HG02840 (cell line): ENCODE measurements at regions not wholly inside any gene's neighbourhood (a gene's known extent, or its start where the extent isn't known, plus 50 kb on each side); places are given as distances from the start of the nearest gene placed in this dataset.
"Not testable (repeated sequence)": the region's sequence is repeated elsewhere in the genome, so short reads cannot be mapped to it uniquely, and the experiment has no call there.

Experiments
- ATAC-seq: cut with Tn5 transposase; IDR thresholded peaks from one replicate; pipeline ENCODE4 v1.9.1; 2021; ENCODE audit warnings: mild to moderate bottlenecking, moderate library complexity, moderate number of reproducible peaks; ENCODE audit not compliant: unreplicated experiment, low FRiP score

GRCh38 chr3:124043023-124043422, 51.1 kb upstream of the ROPN1 start:
- no peak for ATAC-seq

- no peak for ATAC-seq
Measured at GRCh38 chr3:124044956-124045355, 53.0 kb upstream of the ROPN1 start.

DNA sequence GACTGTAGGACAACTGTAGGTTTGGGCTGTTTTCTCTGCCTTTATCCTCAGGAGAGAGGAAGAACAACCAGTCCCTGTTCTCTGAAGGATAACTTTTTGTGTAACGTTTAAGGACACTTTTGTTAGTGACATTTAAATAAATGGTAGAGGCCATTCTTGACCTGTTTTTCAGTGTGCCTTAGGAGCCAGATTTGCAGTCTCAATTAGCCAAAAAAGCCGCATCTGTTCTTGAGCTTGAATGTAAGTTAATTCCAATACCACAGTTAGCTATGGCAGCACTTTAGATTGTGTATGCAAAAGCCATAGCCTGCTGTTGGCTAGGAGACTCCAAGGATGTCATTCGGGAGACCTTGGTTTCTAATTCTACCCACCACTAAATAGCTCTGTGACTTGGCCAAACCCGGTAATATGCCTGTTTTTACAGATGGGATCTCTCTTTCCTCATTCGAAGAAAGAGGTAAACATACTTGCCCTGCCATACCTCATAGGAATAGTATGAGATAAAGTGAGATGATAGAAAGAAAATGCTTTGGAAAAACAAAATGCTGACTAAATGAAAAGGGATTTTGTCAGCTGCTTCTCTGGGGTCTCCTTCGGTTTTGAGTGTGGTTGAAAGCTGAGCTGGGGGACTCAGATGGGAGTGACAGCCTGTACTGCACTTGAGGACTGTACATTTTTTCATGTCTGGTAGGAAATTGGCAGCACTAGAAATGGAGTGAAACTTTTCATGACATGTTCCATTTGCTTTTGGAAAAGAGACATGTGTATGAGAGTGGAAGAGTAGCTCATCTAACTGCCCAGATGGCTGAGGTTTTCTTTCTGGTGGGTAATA, 57.3 kb upstream of the ROPN1 start:
- no peak for ATAC-seq

DNA sequence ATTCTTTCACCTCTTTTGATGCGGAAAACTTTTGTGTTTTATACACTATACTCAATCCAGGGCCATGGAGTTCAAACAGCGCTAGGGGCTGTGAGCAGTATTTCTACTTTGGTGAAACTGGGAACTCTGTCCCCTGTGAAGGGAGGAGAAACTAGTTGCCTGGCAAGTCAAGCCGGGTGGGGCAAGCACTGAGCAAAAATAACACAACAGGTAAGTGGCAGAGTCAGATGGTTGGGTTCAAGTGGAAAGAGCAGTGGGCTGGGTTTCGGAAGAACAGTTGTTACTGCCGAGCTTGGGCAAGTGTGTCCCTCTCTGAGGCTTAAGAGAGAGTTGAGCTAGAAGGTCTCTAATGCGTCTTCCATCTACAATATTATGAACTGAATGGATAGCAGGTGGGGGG, 59.7 kb upstream of the ROPN1 start:
- no peak for ATAC-seq

DNA sequence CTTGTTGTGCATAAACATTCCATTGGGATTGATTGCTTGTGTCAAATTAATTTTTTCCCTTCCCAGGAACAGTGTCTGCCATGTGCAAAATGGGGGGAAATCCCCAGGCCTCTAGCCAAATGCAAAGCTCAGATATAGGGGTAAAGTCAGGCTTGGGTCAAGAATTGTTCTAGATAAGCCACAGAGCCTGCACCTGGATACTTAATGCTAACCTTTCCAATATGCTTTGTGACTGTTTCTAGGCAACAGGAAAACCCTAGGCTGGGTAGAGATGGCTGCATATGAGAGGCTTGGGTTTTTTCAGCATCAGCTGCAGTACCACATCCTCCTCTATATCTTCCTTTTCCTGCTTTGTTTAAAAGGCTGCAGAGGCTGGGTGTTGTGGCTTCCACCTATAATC, 61.9 kb upstream of the ROPN1 start:
- ATAC-seq: no peak

DNA sequence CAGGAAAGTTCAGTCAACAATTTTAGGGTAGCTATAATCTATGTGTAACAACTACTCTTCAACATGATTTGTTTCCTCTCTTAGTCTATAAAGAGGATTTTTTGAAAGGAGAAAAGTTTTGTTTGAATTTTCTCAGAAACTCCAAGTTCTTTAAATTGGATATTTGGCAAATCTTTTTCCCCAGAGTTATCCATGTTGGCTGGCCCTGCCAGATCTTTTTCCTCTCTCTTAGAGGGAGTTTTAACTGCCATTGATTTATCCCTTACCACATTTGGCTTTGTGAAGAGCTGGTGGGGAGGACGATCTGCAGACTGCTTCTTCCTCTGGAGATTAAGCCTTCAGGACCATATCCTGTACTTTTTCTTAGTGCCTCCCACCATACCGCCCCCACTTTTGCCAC, 64.9 kb upstream of the ROPN1 start:
- no peak for ATAC-seq

- no peak for ATAC-seq
Measured at GRCh38 chr3:124057420-124057819, 65.5 kb upstream of the ROPN1 start.

DNA sequence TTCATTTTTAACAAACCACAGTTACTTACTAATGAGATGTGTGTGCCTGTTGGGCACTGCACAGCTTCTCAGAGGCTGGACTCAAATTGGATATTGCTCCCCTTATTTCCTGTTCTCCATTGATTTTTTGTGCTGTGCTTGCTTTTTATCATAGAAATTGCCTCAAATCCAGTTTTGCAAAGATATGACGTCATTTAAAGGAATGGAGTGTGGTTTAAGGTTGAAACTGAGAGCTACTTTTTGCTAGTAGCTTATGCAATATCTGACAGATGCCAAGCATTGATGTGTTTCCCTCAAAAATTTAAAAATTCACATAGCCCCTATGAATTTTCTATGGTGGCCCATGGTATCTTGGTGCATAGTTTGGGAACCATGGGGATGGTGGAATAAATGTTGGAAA, 67.7 kb upstream of the ROPN1 start:
- no peak for ATAC-seq

DNA sequence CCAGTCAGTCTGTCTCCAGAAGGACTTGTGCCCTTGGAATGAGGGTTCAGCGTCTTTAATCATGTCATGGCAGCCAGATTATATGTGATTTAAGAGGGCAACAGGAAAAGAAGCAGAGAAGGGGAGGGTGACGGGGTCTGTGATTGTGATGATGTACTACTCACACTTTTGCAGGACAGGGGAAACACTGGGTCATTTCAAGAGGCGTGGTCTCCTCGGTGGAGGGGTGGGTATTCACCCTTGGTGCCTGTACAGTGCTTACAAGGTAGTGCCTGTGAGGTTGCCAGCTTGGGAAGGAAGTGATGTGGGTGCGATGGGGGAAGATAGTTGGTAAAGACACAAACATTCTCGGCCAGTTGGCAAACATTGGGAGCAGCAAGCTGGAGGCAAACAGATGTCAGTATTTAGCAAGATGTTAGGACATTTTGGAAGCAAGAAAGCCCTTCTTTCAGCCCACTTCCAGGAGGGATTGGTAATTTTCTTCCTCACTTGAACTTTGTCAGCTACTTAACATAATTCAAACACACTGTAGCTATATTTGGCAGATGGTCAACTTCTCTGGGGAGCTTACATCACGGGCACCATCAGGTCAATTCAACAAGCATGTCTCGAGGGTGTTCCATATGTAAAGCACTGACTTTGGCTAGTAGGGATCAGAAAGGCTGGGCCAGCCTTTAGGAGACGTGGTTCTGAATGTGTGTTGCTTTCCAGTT, 71.4 kb upstream of the ROPN1 start:
- no peak for ATAC-seq

GRCh38 chr3:124064050-124064449, 72.1 kb upstream of the ROPN1 start:
- ATAC-seq: no peak

- not testable (repeated sequence) for ATAC-seq
Measured at GRCh38 chr3:124066543-124066942, 74.6 kb upstream of the ROPN1 start.

DNA sequence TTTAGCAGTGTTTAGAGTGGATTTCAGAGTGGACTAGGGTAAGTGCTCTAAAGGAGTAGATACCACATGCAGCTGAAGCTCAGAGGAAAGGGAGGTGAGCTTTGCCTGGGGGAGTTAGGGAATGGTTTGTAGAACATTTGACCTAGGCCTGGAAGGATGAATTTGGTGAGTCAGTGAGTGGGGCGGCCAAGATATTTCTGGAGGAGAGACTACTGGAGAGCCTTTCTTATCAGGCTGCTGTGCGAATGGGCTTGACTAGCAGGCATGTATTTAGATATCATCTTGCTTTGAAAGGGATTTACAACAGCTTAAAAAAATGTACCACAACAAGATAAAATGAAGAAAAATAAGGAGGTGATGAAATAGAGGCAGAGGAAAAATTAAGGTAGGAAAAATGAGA, 77.8 kb upstream of the ROPN1 start:
- ATAC-seq: not testable (repeated sequence)

DNA sequence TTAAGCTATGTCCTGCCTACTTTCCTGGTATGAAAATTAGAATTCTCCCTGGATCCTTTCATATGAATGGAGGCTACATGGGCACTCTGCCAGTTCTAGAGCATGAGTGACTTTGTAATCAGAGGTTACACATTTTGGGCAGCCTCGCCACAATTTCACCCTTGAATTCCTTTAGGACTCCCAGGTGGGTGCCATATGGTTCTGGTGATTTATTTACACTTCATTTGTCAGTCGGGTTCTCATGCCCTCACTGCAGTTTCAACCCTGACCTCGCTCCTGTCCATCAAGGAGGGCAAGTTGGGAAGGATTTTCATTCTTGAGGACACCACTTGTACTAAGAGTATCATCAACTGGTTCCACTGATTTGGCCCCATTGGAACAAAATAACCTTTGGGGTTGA, 83.2 kb upstream of the ROPN1 start:
- not testable (repeated sequence) for ATAC-seq

DNA sequence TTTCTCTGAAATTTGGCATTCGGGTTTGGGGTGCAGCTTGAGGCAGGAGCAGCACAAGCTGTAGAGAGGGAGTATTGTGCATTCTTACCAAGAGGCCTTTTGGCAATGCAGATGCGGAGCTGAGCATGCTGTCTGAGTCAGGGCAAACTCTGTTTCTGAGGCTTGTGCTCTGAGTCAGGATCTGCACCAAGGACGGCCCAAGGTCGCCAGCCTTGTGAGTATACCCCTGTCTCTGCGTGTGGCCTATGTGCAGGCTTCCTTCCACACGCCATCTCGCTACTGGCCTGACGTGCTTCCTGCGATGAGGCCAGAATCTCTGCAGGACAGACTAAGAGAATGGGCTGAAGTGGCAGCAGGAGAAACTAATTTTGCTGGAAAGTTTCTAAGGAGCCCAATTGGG, 83.8 kb upstream of the ROPN1 start:
- ATAC-seq: no peak

- no peak for ATAC-seq
Measured at GRCh38 chr3:124076235-124076634, 84.3 kb upstream of the ROPN1 start.

- ATAC-seq: no peak
Measured at GRCh38 chr3:124078953-124079911, 87.3 kb upstream of the ROPN1 start.

DNA sequence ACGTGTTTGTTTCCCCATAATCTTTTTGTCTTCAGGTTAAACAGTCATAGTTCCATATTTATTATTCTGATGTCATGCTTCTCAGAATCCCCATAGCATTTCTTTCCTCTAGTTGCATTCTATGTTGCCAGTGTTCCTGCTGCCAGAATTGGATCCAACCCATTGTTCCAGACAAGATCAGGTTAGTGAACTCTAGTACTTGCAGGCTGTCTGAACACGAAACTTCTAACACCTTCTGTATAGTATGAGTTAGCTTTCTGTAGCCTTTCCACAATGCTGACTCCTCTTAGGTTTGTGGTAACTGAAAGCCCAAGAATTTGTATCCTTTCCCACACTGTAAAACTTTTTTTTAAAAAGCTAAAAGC, 88.0 kb upstream of the ROPN1 start:
- ATAC-seq: no peak

- ATAC-seq: no peak
Measured at GRCh38 chr3:124082343-124082742, 90.4 kb upstream of the ROPN1 start.

GRCh38 chr3:124084022-124084881, 92.3 kb upstream of the ROPN1 start:
- no peak for ATAC-seq

DNA sequence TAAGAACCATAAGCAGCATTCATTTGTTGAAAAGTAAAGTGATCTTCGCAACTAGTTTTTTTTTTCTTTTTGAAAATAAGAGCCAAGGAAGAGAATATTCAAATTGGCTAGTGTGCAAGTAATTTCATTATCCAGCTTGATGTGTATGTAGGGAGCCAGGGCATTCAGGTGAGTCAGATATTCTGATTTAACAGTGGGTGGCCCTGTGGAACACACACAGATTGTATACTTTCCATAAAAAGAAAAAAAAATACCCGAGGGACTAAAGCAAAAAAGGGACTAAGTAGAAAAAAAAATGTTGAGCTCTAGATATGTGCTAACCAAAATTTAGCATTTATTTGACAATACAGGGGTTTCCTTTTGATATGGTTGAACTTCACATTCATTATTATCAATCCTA, 96.9 kb upstream of the ROPN1 start:
- no peak for ATAC-seq
